GM21723 (cell line): ENCODE measurements at regions not wholly inside any gene's neighbourhood (a gene's known extent, or its start where the extent isn't known, plus 50 kb on each side); places are given as distances from the start of the nearest gene placed in this dataset.
"Not testable (repeated sequence)": the region's sequence is repeated elsewhere in the genome, so short reads cannot be mapped to it uniquely, and the experiment has no call there.

ENCODE experiments used
- ATAC-seq: cut with Tn5 transposase; IDR thresholded peaks from one replicate; pipeline ENCODE4 v1.9.1; 2021; ENCODE audit warnings: mild to moderate bottlenecking, moderate library complexity; ENCODE audit not compliant: unreplicated experiment

DNA sequence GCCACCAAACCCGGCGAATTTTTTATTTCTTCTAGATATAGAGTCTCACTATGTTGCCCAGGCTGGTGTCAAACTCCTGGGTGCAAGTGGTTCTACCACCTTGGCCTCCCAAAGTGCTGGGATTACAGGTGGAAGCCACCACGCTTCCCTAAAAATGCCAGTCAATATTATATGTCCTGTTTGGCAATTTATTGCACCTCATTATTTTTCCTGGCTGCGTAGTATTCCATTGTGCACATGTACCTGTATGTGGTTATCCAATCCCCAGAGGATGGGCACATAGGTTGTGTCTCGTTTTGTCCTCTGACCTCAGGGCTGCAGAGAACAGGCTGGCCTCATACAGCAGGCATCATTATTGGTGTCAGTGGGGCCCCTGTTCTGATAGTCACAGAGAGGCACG, 181.7 kb downstream of the C9orf50 start:
- no peak for ATAC-seq

DNA sequence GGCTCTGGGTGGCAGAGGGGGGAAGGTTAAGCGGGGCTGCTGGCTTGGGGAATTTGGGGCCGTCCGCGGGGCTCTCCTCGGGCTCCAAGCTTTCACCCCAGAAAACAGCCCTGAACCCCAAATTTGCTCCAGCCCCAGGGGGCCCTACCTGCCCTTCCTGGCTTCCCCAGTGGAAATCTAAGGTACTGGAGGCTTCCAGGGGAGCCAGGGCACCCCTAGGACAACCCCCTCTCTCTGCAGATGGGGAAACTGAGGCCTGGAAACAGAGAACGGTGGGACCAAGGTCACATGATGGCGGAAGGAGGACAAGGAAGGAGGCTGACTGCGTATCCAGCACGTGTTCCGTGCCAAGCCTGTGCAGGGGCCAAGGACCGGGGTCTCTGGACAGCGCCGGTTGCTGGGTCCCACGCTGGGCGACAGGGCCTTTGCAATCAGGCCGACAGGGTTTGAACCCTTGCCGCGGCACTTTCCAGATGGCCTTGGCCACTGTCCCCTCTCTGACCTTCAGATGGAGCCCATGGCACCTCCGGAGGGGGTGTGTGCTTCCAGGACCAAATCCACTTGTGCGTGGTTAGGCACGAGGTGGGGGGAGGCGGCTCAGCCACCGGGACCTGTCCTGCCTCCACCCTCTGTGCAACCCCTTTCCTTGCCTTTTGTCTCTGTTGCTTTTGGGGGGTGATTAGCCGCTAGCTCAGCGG, 183.1 kb downstream of the C9orf50 start:
- no peak for ATAC-seq

- no peak for ATAC-seq
Observed at GRCh38 chr9:129436751-129437625, 183.9 kb downstream of the C9orf50 start.

- no peak for ATAC-seq
Observed at GRCh38 chr9:129435988-129436717, 184.7 kb downstream of the C9orf50 start.

GRCh38 chr9:129435291-129435690, 185.6 kb downstream of the C9orf50 start:
- ATAC-seq = no peak

- no peak for ATAC-seq
Observed at GRCh38 chr9:129434187-129434586, 186.7 kb downstream of the C9orf50 start.

- ATAC-seq = no peak
Observed at GRCh38 chr9:129432297-129433154, 188.4 kb downstream of the C9orf50 start.

DNA sequence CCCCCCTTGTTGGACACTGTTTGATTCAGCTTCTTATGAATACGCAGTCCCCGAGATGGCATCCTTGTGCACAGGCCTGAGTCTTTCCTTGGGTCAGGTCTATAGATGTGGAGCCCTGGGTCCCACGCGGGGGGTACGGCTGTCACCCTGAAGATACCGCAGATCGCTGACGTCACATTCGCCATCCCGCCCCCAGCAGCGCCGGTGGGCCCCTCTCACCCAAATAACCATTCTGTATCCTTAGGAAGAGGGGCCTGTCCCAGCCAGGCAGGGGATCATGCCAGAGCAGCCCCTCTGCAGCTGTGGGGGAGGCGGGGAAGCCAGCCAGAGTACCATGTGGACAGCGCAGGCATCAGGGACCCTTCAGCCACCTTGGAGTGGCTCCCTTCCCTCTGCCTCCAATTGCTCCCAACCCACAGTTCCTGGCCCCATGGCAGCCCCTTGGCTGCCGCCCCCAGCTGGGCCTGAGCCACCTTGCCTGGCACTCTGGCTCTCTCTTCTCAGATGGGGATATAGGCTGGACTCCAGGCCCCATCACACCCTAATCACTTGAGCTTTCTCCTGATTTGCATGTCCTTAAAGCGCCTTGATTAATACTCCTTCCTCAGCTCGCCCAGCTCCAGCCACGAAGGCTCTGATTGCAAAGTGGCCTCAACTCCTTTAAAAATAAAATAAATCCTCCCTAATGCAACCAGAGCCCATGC, 189.8 kb downstream of the C9orf50 start:
- no peak for ATAC-seq

GRCh38 chr9:129428864-129429577, 191.9 kb downstream of the C9orf50 start:
- no peak for ATAC-seq

DNA sequence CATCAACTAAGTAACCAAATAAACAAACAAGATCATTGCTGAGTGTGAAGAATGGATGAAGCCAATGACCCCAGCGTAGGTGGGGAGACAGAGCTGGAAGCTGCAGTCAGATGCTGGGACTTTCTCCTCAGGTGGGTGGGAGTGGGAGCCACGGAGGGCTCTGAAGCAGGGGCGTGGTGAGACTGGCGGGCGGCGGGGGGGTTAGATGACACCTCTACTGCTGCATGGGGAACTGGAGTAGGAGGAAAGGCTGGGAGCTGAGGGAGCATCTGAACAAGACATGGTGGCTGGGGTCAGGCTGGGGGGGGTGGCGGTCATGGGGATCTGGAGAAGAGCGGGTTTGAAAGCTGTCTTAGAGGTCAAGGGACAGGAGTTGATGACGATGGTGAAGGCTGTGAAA, 193.8 kb downstream of the C9orf50 start:
- no peak for ATAC-seq

DNA sequence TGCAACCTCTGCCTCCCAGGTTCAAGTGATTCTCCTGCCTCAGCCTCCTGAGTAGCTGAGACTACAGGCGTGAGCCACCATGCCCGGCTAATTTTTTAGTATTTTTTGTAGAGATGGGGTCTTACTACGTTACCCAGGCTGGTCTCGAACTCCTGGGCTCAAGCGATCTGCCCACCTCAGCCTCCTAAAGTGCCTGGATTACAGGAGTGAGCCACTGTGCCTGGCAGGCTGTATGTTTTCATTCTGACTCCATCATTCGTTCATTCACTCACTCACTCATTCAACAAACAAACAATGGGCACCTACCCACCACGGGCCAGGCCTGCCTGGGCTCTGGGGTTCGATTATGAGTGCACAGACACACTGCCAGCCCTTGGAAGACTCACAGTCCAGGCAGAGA, 197.1 kb downstream of the C9orf50 start:
- not testable (repeated sequence) for ATAC-seq

DNA sequence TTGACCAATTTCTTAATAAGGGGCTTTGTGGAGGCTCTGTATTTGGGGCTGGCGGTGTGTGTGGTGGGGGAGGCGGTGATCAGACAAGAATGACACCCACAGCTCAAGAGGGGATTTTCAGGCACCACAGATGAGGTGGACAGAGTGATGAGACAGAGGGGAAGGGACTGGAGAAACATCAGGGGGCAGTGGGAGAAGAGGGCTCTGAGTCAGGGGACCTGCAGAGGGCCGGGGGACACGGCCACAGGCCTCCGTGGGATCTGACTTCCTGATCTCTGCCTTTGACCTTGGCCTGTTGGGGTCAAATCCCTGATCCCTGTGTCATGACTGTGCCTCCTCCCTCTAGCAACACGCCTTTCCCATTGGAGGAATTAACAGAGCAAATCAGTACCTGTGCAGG, 197.7 kb downstream of the C9orf50 start:
- ATAC-seq = no peak

GRCh38 chr9:129422843-129423192, 198.1 kb downstream of the C9orf50 start:
- no peak for ATAC-seq

- no peak for ATAC-seq
Observed at GRCh38 chr9:129422032-129422842, 198.7 kb downstream of the C9orf50 start.

GRCh38 chr9:129421371-129421770, 199.5 kb downstream of the C9orf50 start:
- no peak for ATAC-seq

DNA sequence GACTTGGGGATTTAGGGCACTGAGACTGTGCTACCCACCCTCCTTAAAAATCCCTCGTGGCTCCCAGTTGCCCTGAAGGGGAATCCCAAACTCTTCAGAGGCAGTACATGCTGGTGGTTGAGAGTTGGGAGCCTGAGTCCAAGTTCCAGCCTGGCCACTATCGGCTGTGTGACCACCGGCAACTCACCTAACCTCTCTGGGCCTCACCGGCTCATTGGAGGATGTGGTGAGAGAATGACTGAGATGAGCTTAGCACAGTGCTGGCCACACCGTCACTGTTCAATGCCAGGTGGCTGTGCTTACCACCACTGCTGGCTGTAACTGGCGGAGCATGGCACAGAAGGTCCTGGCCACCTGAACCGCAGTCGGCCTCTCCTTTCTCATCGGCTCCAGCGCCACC, 200.2 kb downstream of the C9orf50 start:
- ATAC-seq = no peak

- no peak for ATAC-seq
Observed at GRCh38 chr9:129419382-129419899, 201.5 kb downstream of the C9orf50 start.

DNA sequence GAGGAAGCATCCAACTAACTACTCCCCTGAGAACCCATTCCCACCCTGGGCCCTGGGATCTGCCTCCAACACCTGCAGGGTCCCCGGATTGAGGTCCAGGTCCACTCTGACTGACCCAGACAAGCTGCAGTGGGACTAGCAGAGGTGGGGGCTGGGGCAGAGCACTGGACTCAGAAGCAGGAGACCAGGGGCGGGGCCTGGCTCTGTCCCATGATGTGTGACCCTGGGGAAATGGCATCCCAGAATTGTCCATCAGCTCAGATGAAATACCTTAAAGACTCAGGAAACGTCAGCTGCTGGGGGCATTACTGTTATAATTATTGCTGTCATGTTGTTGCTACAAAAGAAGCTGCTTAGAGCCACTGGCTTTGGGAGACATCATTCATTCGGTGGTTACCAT, 202.4 kb downstream of the C9orf50 start:
- ATAC-seq = no peak
